HG03457 (cell line): ENCODE measurements at regions not wholly inside any gene's neighbourhood (a gene's known extent, or its start where the extent isn't known, plus 50 kb on each side); places are given as distances from the start of the nearest gene placed in this dataset.
"Not testable (repeated sequence)": the region's sequence is repeated elsewhere in the genome, so short reads cannot be mapped to it uniquely, and the experiment has no call there.

Experiments
- ATAC-seq: cut with Tn5 transposase; IDR thresholded peaks from one replicate; pipeline ENCODE4 v1.9.1; 2021; ENCODE audit warnings: moderate number of reproducible peaks; ENCODE audit not compliant: unreplicated experiment

GRCh38 chr7:91660734-91661356 lies 219.7 kb downstream of the MTERF1 start:
- no peak for ATAC-seq

GRCh38 chr7:91661727-91662126 lies 218.8 kb downstream of the MTERF1 start:
- ATAC-seq, result no peak

- no peak for ATAC-seq
Measured at GRCh38 chr7:91668217-91668616, 212.3 kb downstream of the MTERF1 start.

- ATAC-seq, result no peak
Measured at GRCh38 chr7:91671245-91671644, 209.3 kb downstream of the MTERF1 start.

DNA sequence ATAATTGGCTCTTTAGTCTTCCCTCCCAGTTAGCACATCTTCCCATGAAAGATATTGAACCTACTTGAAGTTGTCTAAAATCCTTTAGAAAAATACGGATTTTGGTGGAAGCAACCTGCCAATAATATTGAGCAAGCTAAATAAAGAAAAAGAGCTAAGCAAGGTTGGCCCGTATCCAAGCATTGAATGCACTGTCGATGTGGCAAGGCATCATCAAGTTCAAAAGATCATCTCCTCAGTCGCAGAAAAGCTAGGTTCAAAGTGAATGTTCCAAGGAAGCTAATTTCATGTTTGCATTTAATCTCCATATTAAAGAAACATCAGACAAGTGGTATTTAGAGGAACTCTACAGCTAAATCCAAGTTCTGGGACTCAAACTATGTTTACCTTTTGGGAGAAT lies 206.0 kb downstream of the MTERF1 start:
- no peak for ATAC-seq

DNA sequence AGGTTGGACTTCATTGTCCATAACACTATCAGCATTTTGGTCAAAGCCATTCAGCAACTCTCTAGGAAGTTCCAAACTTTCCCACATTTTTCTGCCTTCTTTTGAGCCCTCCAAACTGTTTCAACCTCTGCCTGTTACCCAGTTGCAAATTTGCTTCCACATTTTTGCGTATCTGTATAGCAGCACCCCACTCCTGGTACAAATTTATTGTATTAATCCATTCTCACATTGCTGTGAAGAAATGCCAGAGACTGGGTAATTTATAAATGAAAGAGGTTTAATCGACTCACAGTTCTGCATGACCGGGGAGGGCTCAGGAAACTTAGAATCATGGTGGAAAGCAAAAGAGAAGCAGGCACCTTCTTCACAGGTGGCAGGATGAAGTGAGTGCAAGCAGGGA lies 198.8 kb downstream of the MTERF1 start:
- ATAC-seq, result no peak

DNA sequence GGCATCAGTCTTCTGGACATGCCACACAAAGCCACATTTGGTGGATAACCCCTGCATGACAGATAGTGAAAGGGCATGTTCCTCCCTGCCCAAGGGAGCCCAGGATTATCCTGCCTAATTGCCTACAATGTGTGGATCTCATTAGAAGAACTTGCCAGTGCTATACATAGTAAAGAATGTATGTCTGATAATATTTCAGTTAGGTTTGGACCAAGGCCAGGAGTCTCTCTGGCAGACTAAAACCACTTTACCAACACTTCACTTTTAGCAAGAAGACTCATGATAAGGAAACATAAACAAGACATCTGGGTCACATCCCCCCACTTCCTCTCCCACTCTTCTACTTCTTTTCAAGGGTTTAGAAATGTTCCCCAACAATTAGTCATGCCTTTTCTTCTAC lies 196.7 kb downstream of the MTERF1 start:
- ATAC-seq, result no peak

GRCh38 chr7:91685544-91685943 lies 195.0 kb downstream of the MTERF1 start:
- ATAC-seq, result no peak

GRCh38 chr7:91690541-91691070 lies 189.9 kb downstream of the MTERF1 start:
- no peak for ATAC-seq

DNA sequence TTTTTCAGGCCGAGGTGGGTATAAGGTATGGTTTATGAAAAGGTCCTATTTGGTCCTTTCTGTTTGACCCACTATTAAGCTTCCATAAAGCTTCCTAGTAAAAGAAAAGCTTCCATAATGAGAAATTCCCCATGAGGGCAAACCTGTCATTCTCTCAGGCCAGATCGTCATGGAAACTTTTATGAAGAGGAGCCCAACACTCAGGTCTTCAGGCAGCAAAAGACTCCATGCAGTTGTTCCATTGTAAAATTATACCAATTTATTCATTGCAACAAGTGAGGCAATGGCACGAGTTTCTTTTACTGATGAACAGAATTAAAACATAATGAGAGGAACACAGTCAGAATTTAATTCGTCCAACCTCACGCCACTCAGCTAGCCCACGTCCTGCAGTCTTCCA lies 188.6 kb downstream of the MTERF1 start:
- ATAC-seq, result no peak

GRCh38 chr7:91692800-91693199 lies 187.7 kb downstream of the MTERF1 start:
- no peak for ATAC-seq

- ATAC-seq, result no peak
Measured at GRCh38 chr7:91694351-91694841, 186.1 kb downstream of the MTERF1 start.

DNA sequence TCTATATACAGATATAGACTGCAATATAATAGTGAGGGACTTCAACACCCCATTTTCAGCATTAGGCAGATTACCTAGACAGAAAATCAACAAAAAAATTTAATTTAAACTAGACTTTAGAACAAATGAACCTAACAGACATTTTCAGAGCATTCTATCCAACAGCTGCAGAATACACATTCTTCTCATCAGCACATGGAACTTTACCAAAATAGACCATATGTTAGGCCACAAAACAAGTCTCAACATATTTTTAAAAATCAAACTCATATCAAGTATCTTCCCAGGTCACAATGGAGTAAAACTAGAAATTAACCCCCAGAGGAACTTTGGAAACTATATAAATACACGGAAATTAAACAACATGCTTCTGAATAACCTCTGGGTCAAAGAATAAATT lies 169.6 kb downstream of the MTERF1 start:
- no peak for ATAC-seq

GRCh38 chr7:91713669-91714068 lies 166.8 kb downstream of the MTERF1 start:
- no peak for ATAC-seq

DNA sequence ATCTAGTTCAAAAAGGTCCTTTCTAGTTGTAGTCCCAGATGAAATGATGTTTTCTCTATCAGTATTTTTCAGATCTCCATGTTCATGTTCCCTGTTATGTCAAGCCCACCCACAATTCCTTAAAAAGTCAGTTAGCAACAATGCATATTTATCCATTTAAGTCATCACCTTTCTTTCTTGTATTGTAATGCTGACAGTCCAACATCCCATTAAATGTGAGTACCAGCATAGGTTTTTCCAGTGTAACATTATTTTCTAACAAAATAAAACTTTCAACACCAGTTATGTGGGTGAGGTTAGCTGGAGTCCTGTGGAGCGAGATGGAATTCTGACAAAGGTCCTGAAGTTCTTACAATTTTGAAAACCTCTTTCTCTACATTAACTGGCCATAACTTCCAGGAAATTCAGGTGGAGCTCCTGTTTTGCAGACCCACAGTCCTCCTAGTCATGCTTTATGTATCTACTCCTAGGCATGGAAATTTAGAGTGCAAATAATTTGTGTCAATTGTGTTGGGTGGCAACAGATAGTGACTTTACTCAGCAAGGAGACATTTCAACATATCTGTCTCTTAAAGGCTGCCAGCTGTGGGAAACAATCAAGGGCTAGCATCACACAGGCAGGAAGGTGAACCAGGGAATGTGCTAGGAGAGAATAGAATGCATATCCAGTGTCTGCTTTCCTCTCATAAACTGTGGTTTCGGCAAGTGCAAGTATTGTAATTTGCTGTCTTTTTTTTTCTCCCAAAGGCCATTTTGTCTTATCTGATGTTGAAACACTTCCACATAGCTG lies 162.6 kb downstream of the MTERF1 start:
- no peak for ATAC-seq

DNA sequence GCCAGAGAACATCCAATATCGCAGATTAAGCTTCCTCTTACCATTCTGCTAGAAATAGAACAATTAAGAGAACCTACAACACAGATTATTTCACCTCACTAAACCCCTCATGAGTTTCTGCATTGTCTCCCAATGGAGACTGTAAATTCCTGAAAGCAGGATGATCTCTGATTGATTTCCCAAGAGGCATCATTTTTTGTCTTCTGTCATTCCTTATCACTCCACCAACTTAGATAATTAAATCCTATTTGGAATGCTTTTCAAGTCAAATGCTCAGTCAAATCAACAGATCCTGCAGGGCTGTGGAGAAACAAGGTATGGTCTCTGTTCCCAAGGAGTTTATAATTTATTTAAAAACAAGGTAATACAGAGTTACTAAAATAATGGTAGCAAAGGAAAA lies 161.5 kb downstream of the MTERF1 start:
- ATAC-seq, result no peak

DNA sequence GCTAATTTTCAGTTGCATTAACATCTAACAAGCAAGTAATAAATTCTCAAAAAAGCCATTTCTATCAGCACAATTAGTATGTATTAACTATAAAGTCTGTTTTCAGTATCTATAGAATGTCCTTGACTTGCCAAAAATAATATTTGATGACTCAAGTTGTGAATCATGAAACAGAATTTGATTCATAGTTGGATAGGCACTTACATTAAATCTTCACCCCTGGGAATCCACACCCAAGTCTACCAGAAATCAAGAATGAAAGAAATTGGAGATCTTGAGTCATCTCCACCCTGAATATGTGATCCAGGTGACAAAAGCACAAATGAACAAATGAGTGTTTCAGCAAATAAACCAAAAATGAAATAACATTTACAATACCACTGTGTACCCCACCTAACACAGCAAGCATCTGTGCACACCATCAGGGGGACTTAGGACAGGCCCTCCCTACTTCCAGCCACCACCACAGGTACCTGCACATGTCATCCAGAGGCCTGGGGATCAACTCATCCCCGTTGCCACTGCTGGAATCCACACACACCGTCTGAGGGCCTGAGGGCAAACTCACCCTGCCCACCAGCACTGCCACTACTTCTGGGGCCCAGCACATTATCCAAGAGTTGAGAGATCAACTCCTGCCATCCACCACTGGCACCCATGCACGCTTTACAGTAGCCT lies 160.1 kb downstream of the MTERF1 start:
- ATAC-seq, result no peak

GRCh38 chr7:91722831-91723230 lies 157.7 kb downstream of the MTERF1 start:
- ATAC-seq, result no peak

DNA sequence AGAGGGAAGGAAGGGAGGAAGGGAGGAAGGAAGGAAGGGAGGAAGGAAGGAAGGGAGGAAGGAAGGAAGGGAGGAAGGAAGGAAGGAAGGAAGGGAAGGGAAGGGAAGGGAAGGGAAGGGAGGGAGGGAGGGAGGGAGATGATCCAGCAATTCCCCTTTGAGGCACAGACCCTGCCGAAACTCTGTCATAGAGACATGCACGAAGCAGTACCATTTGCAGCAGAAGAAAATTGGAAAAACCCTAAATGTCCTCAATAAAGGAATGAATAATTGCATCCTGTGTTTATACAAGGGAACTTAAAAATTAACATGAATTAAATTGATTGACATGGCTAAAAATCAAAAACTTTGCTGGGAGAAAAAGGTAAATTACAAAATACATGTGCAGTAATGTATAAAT lies 151.5 kb downstream of the MTERF1 start:
- ATAC-seq, result not testable (repeated sequence)

DNA sequence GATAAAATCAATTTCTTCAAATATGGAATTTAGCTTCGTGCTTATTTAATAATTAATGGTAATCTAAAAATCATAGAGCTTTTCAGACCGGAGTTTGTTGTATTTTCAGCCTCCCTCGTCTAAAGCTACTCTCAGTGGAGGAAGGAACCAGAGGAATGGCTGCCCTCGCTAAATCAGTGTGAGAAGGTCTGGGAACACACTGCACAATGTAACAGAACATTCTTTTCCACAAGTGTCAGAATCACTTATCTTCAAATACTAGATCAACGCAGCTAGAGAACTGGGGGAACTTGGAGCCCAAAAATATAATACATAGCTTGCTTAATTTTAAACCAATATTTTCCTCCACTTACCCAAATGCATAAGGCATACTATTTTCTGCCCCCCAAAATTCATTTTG lies 148.5 kb downstream of the MTERF1 start:
- no peak for ATAC-seq

- ATAC-seq, result no peak
Measured at GRCh38 chr7:91749418-91749817, 131.1 kb downstream of the MTERF1 start.

DNA sequence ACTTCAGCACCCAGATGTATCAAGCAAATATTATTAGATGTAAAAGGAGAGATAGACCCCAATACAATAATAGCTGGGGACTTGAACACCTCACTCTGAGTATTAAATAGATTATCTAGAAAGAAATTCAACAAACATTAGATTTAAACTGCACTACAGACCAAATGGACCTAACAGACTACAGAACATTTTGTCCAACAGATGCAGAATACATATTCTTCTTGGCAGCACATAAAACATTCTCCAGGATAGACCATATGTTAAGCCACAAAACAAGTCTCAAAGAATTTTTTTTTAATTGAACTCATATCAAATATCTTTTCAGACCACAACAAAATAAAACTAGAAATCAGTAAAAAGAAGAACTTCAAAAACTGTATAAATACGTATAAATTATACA lies 130.4 kb downstream of the MTERF1 start:
- no peak for ATAC-seq
